ENCODE measurements at regions not wholly inside any gene's neighbourhood (a gene's known extent, or its start where the extent isn't known, plus 50 kb on each side); places are given as distances from the start of the nearest gene placed in this dataset.

- H3K9ac ChIP-seq (ENCODE audit: low read length), result no peak overlapping the region
- no peak for TF ChIP-seq MAX (IDR thresholded peaks at IDR 0.05)
- no peak for TF ChIP-seq ELF1 (IDR thresholded peaks at IDR 0.05; ENCODE audit: borderline replicate concordance, low read depth)
- TF ChIP-seq SIN3A (IDR thresholded peaks at IDR 0.05; ENCODE audit: low read depth), result no peak
- TF ChIP-seq JUND (IDR thresholded peaks at IDR 0.05), result no peak
- no peak for TF ChIP-seq EZH2phosphoT487 (IDR thresholded peaks at IDR 0.05; ENCODE audit: borderline replicate concordance)
- TF ChIP-seq SRF (IDR thresholded peaks at IDR 0.05; ENCODE audit: low read depth), result no peak
- TF ChIP-seq FOSL1 (IDR thresholded peaks at IDR 0.05; ENCODE audit: low read depth), result no peak
- TF ChIP-seq EZH2 (IDR thresholded peaks at IDR 0.05), result no peak
- no peak for TF ChIP-seq CTCF (IDR thresholded peaks at IDR 0.05 in 2 of 3, conservative IDR thresholded peaks at IDR 0.05 in 1 of 3; ENCODE audit: borderline replicate concordance in 1 of 3, insufficient read depth in 1 of 3, low read depth in 2 of 3, low read length in 2 of 3)
- TF ChIP-seq REST (IDR thresholded peaks at IDR 0.05; ENCODE audit: low read depth), result no peak
- no peak for TF ChIP-seq CBX3 (IDR thresholded peaks at IDR 0.05; ENCODE audit: low read depth)
- no peak for TF ChIP-seq ATF3 (IDR thresholded peaks at IDR 0.05)
- no peak for TF ChIP-seq ZNF274 (IDR thresholded peaks at IDR 0.05; ENCODE audit: low read depth, low read length)
- no peak for TF ChIP-seq TCF7L2 (IDR thresholded peaks at IDR 0.05; ENCODE audit: borderline replicate concordance, extremely low read depth, insufficient read depth, insufficient read length)
- intact Hi-C loops (cut with micrococcal nuclease), result no loop called here
- no peaks in the 10 kb centered on the region for H3K36me3 ChIP-seq (ENCODE audit: control insufficient read depth in 1 of 2, insufficient read depth in 2 of 2, low read length in 2 of 2)
- ChIA-PET POLR2A (no interaction called here), CTCF (no interaction called here), RAD21 (ENCODE audit: low non-redundant PET in 1 of 2, low total read pairs in 2 of 2, uncharacterized antibody in 2 of 2, unreplicated experiment in 2 of 2) (no interaction called here)
- no peak overlapping the region for H3K27ac ChIP-seq (ENCODE audit: low read depth, low read length)
- H3K27me3 ChIP-seq (ENCODE audit: insufficient read depth, low read length), result no peaks in the 10 kb centered on the region
- no peak overlapping the region for H3K4me2 ChIP-seq (ENCODE audit: low read length)
- DNase-seq (ENCODE audit: low read depth, low spot score) (no peak), ATAC-seq (no peak)
- H4K20me1 ChIP-seq (ENCODE audit: insufficient read depth), result no peaks in the 10 kb centered on the region
- H3K4me3 ChIP-seq (replicated peaks in 1 of 2; ENCODE audit: low read depth in 1 of 2, low read length in 2 of 2), result no peak overlapping the region
- H3K9me3 ChIP-seq (ENCODE audit: control insufficient read depth in 1 of 2, insufficient read depth in 1 of 2, low read depth in 1 of 2, low read length in 2 of 2), result no peaks in the 10 kb centered on the region
- no peaks in the 10 kb centered on the region for H3K9me2 ChIP-seq (ENCODE audit: insufficient read depth)
- no TSS peak for BruUV-seq (replicated peaks)
- H2AFZ ChIP-seq (ENCODE audit: low read depth, low read length, poor library complexity, severe bottlenecking), result no peak overlapping the region
- no peaks in the 10 kb centered on the region for H3K79me2 ChIP-seq (ENCODE audit: insufficient read depth, low read length)
- H3K4me1 ChIP-seq (ENCODE audit: control insufficient read depth in 1 of 2, insufficient read depth in 2 of 2, low read length in 2 of 2), result no peaks in the 10 kb centered on the region
These were observed 82.9 kb upstream of the SCAF8 start for GRCh38 chr6:154650351-154650750.
